ENCODE measurements at regions not wholly inside any gene's neighbourhood (a gene's known extent, or its start where the extent isn't known, plus 50 kb on each side); places are given as distances from the start of the nearest gene placed in this dataset.

- no peak for DNase-seq (ENCODE audit: low read depth)
- TF ChIP-seq CTCF (IDR thresholded peaks at IDR 0.05; ENCODE audit: low read length, missing control alignments): no peak
- no peak overlapping the region for H3K4me3 ChIP-seq (replicated peaks; ENCODE audit: low read depth, low read length)
These were observed 229.5 kb downstream of the ERMARD start for GRCh38 chr6:169980826-169981450.

GRCh38 chr6:169979873-169980432 lies 228.5 kb downstream of the ERMARD start:
- H3K4me3 ChIP-seq (replicated peaks; ENCODE audit: low read depth, low read length): no peak overlapping the region
- DNase-seq (ENCODE audit: low read depth): no peak
- no peak for TF ChIP-seq CTCF (IDR thresholded peaks at IDR 0.05; ENCODE audit: low read length, missing control alignments)

- no peak for DNase-seq (ENCODE audit: low read depth)
- TF ChIP-seq CTCF (IDR thresholded peaks at IDR 0.05; ENCODE audit: low read length, missing control alignments): no peak
- H3K4me3 ChIP-seq (replicated peaks; ENCODE audit: low read depth, low read length): no peak overlapping the region
These were observed 227.3 kb downstream of the ERMARD start for GRCh38 chr6:169978615-169979161.

GRCh38 chr6:169977434-169978265 lies 226.2 kb downstream of the ERMARD start:
- TF ChIP-seq CTCF (IDR thresholded peaks at IDR 0.05; ENCODE audit: low read length, missing control alignments): no peak
- DNase-seq (ENCODE audit: low read depth): no peak

GRCh38 chr6:169976301-169977081 lies 225.1 kb downstream of the ERMARD start:
- no peak for TF ChIP-seq CTCF (IDR thresholded peaks at IDR 0.05; ENCODE audit: low read length, missing control alignments)
- H3K4me3 ChIP-seq (replicated peaks; ENCODE audit: low read depth, low read length): no peak overlapping the region
- DNase-seq (ENCODE audit: low read depth): no peak

More at GRCh38 chr6:169977434-169978265, 226.2 kb downstream of the ERMARD start:
- H3K4me3 ChIP-seq (replicated peaks; ENCODE audit: low read depth, low read length): no peak overlapping the region

GRCh38 chr6:169975701-169976100 lies 224.3 kb downstream of the ERMARD start:
- TF ChIP-seq CTCF (IDR thresholded peaks at IDR 0.05; ENCODE audit: low read length, missing control alignments): no peak
- no peak for DNase-seq (ENCODE audit: low read depth)
- no peak overlapping the region for H3K4me3 ChIP-seq (replicated peaks; ENCODE audit: low read depth, low read length)

Measured in fibroblast of pulmonary artery (primary cell).